COLO829 (cell line): ENCODE measurements at regions not wholly inside any gene's neighbourhood (a gene's known extent, or its start where the extent isn't known, plus 50 kb on each side); places are given as distances from the start of the nearest gene placed in this dataset.
"Not testable (repeated sequence)": the region's sequence is repeated elsewhere in the genome, so short reads cannot be mapped to it uniquely, and the experiment has no call there.

Experiments used
- DNase-seq: peaks from one replicate; pipeline ENCODE4 v3.0.0; 2012; ENCODE audit warnings: low spot score

- DNase-seq: no peak
Observed at GRCh38 chr17:77341069-77341541, 200.3 kb downstream of the SEC14L1 start.

GRCh38 chr17:77342656-77342990 lies 201.9 kb downstream of the SEC14L1 start:
- not testable (repeated sequence) for DNase-seq

DNA sequence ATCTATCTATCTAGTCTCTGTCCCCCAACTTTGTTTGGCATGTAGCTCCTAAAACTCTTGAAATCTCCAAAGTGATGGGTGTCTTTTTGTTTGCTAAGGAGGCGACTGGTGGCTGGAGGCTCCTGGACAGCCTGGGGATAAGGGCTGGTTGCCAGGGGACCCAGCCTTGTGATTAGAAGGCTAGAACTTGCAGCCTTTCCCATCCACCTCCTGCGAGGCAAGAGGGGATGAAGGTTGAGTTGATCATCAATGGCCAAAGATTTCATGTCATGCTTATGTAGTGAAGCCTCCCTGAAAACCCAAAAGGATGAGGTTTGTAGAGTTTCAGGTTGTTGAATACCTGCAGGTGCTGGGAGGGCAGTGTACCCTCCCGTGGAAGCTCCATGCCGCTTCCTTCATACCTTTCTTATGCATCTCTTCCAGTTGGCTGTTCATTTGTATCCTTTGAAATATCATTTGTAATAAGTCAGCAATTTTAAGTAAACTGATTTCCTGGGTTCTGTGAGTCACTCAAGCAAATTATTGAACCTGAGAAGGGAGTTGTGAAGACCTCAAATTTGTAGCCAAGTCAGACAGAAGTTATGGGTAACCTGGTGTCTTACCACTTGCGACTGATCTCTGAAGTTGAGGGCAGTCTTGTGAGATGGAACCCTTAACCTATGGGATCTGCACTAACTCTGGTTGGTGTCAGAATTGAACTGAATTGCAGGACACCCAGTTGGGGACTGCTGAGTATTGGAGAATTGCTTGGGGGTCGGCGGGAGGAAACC lies 202.4 kb downstream of the SEC14L1 start:
- no peak for DNase-seq

DNA sequence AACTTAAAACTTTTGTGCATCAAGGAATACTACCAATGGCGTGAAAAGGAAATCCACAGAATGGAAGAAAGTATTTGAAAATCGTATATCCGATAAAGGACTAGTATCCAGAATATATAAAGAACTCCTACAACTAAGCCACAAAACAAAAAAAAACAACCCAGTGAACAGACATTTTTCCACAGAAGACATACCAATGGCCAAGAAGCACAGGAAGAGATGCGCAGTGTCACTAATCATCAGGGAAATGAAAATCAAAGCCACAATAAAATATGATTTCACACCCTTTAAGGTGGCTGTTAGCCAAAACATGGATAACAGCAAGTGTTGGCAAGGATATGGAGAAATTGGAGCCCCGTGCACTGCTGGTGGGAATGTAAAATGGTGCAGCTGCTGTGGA lies 203.3 kb downstream of the SEC14L1 start:
- no peak for DNase-seq

DNA sequence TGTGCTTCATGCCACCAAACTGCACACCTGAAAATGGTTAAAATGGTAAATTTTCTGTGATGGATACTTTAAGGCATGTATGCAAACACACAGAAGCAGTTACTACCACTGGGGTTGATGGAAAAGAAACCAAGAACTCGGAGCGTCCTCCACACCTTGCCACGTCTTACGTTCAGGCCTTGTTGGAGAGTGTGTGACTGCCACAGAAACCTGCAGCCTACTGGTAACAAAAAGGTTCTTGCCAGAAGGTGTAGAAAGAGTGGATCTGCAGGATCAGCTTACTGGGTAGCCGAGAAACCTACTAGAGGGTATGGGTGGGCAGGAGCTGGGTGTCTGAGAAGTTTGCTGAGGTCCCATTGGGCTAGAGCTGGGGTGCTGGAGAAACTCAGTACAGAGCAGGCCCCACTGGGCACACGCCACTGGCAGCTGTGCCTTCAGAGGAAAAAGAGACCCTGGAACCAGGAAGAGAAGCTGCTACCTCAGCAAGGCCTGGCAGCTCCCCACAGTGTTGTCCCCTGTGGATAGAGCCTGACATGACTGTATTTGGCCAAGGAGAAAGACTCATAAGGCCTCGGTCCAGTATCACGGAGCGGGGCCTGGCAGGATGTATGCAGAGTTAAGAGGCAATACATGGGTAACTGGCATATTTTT lies 204.6 kb downstream of the SEC14L1 start:
- no peak for DNase-seq

DNA sequence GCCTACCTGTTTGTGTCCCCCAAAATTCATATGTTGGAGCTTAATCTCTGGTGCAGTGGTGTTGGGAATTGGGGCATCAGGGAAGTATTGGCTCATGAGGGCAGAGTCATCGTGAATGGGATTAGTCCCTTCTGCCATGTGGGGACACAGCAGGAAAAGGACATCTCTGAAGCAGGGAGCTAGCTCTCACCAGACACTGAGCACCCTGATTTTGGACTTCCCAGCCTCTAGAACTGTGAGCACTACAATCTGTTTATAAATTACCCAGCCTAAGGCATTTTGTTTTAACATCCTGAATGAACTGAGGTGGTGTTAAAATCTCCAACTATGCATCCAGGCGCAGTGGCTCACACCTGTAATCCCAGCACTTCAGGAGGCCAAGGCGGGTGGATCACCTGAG lies 206.0 kb downstream of the SEC14L1 start:
- no peak for DNase-seq

- DNase-seq: no peak
Observed at GRCh38 chr17:77347544-77347943, 206.8 kb downstream of the SEC14L1 start.

GRCh38 chr17:77349976-77350830 lies 209.4 kb downstream of the SEC14L1 start:
- DNase-seq: no peak

DNA sequence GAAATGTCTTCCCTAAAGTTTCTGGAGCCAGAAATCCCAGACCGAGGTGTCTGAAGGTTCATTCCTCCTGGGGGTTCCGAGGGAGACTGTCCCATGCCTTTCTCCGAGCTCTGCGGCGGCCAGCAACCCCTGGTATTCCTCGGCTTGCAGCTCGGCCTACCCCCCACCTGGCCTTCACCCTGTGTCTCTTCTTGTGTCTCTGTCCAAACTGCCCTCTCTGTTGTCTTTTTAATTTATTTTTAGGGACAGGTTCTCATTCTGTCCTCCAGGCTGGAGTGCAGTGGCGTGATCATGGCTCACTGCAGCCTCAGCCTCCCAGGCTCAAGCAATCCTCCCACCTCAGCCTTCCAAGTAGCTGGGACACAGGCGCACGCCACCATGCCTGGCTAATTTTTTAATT lies 211.7 kb downstream of the SEC14L1 start:
- DNase-seq: no peak

DNA sequence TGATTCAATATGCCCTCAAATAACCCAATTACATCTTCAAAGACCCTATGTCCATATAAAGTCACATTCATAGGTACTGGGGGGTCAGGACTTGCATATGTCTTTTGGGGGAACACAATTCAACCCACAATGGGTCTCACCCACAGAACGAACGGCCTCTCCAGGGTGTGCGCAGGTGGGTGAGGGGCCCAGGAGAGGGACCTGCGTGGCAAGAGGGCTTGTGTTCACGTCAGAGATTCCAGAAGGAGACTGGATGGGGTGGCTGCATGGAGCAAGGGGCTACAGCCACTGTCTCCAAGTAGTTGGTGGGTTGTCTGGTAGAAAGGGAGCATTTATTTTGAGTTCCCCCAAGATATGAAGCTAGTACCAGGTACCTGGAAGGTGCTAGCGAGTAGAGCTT lies 212.2 kb downstream of the SEC14L1 start:
- no peak for DNase-seq

DNA sequence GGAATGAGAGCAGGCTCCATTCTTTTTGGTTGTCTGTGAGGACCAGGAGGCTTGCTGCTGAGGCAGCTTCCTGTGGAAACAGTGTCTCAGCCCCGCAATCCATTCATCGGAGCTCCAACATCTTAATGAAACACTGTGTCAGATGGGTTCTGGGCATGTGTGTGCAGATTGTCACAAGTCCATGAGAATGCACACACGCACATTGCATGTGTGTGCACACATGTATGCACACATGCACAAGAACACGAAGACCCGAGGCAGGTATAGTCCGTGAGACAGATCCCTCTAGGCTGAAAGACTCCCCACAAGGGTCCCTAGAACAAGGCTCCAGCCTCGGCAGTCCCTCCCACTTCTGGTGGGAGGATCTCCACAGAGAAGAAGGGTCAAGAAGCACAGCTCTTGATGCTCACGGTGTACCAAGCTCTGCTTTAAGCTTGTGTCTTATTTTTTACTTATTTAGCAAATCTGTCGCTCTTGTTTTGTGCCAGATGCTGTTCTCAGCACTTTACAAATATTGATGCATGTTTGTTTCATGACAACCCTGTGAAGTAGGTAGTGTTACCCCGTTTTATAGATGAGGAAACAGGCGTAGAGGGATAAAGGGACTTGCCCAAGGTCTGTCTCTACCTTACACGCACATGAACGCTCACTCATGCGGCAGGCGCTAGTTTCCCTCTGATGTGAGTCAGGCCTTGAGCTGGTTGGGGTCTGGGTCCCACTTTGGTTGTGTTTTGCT lies 213.1 kb downstream of the SEC14L1 start:
- no peak for DNase-seq

DNA sequence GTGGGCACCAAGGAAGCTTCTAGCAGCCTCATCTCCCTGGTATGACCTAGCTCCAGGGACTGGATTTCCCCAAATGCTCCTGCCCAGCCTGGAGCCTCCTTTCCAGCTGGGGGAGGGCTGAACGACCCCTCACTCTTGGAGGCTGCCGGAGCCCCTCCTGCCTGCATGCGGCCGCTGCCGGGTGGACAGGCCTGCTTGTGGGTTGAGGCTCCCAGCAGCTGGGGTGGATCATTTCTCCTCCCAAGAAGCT lies 213.6 kb downstream of the SEC14L1 start:
- DNase-seq: no peak

GRCh38 chr17:77354670-77355455 lies 214.1 kb downstream of the SEC14L1 start:
- DNase-seq: no peak

DNA sequence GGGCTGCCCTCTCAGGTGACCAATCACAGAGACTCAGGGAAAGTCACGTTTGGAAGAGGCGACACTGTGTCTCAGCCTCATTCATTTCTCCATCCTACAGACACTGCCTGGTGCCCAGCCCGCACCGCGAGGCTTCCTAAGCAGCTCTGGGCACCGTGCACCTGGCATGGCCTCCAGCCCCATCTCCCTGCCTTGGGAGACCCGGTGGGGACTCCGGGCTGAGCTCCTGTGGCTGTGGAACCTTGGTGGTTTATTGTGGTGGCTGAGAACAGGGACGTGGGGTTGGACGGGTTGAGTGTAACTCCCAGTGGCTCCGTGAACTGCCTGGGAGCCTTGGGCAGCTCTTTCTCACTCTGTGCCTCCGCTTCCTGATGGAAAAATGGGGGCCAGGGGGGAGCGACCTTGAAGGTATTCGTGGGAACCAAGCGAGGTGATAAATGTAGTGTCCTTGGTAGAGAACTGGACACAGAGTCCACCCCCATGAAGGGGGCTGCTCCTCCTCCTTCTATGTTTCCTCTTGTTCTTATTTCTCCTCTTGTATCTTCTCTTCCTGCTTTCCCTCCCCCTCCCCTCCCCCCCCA lies 215.4 kb downstream of the SEC14L1 start:
- no peak for DNase-seq

- DNase-seq: no peak
Observed at GRCh38 chr17:77356690-77357201, 216.0 kb downstream of the SEC14L1 start.

- no peak for DNase-seq
Observed at GRCh38 chr17:77358801-77359200, 218.0 kb downstream of the SEC14L1 start.

DNA sequence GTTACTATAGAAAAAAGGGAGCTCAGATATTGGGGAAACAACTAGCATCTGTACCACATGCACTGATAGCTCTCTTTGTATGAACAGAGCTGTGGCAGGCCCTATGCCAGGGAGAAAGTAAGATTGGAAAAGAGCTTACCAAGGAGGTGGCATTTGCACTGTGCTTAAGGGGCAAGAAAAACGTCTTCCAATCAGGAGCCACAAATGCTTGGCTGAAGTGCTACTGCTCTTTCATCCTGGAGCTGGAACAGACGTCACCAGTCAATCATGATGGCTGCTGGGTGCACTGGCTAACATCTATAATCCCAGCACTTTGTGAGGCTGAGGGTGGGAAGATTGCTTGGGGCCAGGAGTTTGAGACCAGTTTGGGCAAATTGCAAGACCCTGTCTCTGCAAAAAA lies 218.5 kb downstream of the SEC14L1 start:
- DNase-seq: no peak

GRCh38 chr17:77361986-77362620 lies 221.3 kb downstream of the SEC14L1 start:
- DNase-seq: no peak

DNA sequence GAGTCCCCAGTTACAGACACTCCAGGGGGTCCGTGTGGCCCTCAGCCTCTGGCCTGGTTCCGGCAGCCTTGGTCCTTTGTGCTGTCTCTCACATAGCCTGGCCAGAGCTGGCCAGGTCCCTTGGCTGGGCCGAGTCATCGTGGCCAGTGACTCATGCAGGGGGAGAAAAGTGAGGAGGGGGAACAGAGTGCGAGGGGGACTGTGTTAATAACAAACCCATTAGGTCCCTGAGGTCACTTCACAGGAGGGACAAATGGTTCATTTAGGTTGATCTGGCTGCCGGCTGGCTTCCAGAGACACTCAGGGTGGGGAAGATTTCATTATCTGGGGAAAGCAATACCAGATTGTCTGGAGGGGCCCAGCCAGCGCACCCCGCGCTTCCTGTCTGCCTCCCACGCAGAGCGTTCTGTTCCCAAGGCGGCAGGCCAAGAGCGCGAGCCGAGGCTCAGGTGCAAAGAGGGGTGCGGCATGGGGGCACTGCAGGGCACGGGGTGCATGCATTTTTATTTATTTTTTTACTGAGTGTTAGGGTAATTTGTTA lies 223.1 kb downstream of the SEC14L1 start:
- no peak for DNase-seq

DNA sequence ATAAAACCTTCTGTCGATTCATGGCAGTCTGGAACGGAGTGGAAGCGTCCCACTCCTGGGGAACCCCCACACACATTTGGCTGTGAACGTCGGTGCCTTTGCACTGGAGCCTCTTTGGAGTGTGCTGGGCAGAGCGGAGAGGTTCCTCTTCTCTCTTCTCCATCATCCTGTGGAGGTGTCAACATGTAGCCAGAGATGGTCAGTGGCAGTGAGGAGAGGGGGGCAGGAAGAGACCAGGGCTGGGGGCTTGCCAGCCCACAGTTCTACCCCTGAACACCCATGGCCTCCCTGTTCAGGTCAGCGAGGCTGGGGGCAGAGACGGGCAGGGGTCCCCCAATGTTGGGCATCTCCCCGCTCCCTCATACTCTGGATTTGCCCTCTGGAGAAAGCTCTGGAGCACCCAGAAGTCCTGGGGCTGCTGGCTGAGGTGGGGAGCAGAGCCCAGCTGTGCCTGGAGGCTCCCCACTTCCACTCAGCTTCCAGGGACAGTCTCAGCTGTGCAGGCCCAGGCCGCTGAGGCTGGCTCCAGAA lies 223.7 kb downstream of the SEC14L1 start:
- DNase-seq: no peak
